ENCODE measurements at regions not wholly inside any gene's neighbourhood (a gene's known extent, or its start where the extent isn't known, plus 50 kb on each side); places are given as distances from the start of the nearest gene placed in this dataset.
A peak's percentile ranks its signal among the peaks of the same experiment; 100 is the strongest.

- intact Hi-C loops (cut with DNase I) = loop anchor here in 1 of 4 donors (5.0 kb wide), 1 partner anchor 1467 kb away; no protein-coding TSS in a partner anchor
- Histone ChIP-seq H3K9me3 (no peaks in the 10 kb centered on the region), H3K36me3 (no peaks in the 10 kb centered on the region), H3K27me3 (no peaks in the 10 kb centered on the region), H3K4me1 (ENCODE audit: insufficient read depth) (peaks cover 3% of the 10 kb centered on the region), H3K4me3 (no peak overlapping the region), H3K27ac (no peak overlapping the region)
- WGBS, 3 donors = 5 to 9% (median 6%) methylated on average over 31 of the region's 31 CpGs
- TF ChIP-seq EP300 (IDR thresholded peaks at IDR 0.05) = no peak
- TF ChIP-seq POLR2A (IDR thresholded peaks at IDR 0.05) = no peak
- TF ChIP-seq CTCF (IDR thresholded peaks at IDR 0.05) = peak; percentile 74 to 87 (median 80)
- DNase-seq = peak; percentile 65 to 90 (median 85)
Observed at GRCh38 chr13:75219479-75220237, 262.3 kb downstream of the TBC1D4 start.

GRCh38 chr13:75217949-75218348, 264.0 kb downstream of the TBC1D4 start:
- 21 to 36% (median 21%) methylated on average over 1 of the region's 1 CpG for WGBS, 3 donors
- no peak overlapping the region for H3K4me3 ChIP-seq
- no peaks in the 10 kb centered on the region for H3K9me3 ChIP-seq
- intact Hi-C loops (cut with DNase I) = no loop called here
- H3K27me3 ChIP-seq = no peaks in the 10 kb centered on the region
- no peak overlapping the region for H3K27ac ChIP-seq
- TF ChIP-seq CTCF (IDR thresholded peaks at IDR 0.05) (no peak), POLR2A (IDR thresholded peaks at IDR 0.05) (no peak), EP300 (IDR thresholded peaks at IDR 0.05) (no peak)
- H3K4me1 ChIP-seq (ENCODE audit: insufficient read depth) = peaks cover 3% of the 10 kb centered on the region
- DNase-seq = no peak
- H3K36me3 ChIP-seq = no peaks in the 10 kb centered on the region

GRCh38 chr13:75216038-75216437, 265.9 kb downstream of the TBC1D4 start:
- 5 to 12% (median 7%) methylated on average over 7 of the region's 7 CpGs for WGBS, 3 donors
- intact Hi-C loops (cut with DNase I) = no loop called here
- no peaks in the 10 kb centered on the region for H3K9me3 ChIP-seq

GRCh38 chr13:75214846-75215245, 267.1 kb downstream of the TBC1D4 start:
- Histone ChIP-seq H3K4me3 (no peak overlapping the region), H3K36me3 (no peaks in the 10 kb centered on the region), H3K9me3 (no peaks in the 10 kb centered on the region), H3K27ac (no peak overlapping the region), H3K27me3 (no peaks in the 10 kb centered on the region), H3K4me1 (ENCODE audit: insufficient read depth) (peaks cover 3% of the 10 kb centered on the region)
- DNase-seq = no peak
- intact Hi-C loops (cut with DNase I) = no loop called here
- 72 to 100% (median 96%) methylated on average over 2 of the region's 2 CpGs for WGBS, 3 donors
- TF ChIP-seq EP300 (IDR thresholded peaks at IDR 0.05) (no peak), CTCF (IDR thresholded peaks at IDR 0.05) (no peak), POLR2A (IDR thresholded peaks at IDR 0.05) (no peak)

More at GRCh38 chr13:75216038-75216437, 265.9 kb downstream of the TBC1D4 start:
- H3K27ac ChIP-seq = no peak overlapping the region
- no peak overlapping the region for H3K4me3 ChIP-seq
- no peak for DNase-seq
- H3K4me1 ChIP-seq (ENCODE audit: insufficient read depth) = peaks cover 3% of the 10 kb centered on the region
- TF ChIP-seq POLR2A (IDR thresholded peaks at IDR 0.05) (no peak), CTCF (IDR thresholded peaks at IDR 0.05) (no peak), EP300 (IDR thresholded peaks at IDR 0.05) (no peak)
- no peaks in the 10 kb centered on the region for H3K36me3 ChIP-seq
- no peaks in the 10 kb centered on the region for H3K27me3 ChIP-seq

Measured in ovary (tissue), 7 donors.